ENCODE measurements at regions not wholly inside any gene's neighbourhood (a gene's known extent, or its start where the extent isn't known, plus 50 kb on each side); places are given as distances from the start of the nearest gene placed in this dataset.
"Not testable (repeated sequence)": the region's sequence is repeated elsewhere in the genome, so short reads cannot be mapped to it uniquely, and the experiment has no call there.

DNA sequence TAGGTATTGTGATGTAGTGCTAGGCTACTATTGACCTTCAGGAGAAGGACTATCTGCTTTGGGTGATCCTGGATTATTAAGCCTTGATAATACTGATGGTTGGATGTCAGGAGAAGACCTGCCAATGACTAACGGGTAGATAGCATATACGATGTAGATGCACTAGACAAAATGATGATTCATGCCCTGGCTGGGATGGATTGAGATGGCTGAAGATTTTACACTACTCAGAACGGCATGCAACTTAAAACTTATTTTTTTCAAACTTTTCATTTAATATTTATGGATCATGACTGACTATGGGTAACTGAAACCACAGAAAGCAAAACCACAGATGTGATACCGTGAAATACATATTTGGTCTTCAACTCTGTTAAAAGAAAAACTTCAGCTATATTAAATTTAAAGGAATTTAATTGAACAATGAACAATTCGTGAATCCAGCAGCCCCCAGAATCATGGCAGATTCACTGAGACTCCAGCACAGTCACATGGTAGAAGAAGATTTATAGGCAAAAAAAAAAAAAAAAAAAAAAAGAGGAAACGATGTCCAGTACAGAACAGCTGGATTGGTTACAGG, 124.6 kb upstream of the CDK13 start:
- DNase-seq (ENCODE audit: low read depth) = no peak

DNA sequence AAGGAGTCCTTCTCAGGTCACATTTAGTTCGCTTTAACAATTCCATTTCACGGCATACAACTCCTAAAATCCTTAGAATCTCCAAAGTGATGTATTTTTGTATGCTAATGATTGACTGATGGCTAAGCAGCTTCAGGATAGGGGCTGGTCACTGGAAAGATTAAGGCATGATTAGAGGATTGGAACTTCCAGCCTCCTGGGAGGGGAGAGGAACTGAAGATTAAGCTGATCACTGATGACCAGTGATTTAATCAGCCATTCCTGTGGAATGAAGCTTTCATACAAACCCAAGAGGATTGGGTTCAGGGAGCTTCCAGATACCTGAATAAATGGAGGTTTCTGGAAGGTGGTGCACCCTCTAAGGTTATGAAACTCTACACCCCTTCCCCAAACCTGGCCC, 123.9 kb upstream of the CDK13 start:
- DNase-seq (ENCODE audit: low read depth) = no peak

DNA sequence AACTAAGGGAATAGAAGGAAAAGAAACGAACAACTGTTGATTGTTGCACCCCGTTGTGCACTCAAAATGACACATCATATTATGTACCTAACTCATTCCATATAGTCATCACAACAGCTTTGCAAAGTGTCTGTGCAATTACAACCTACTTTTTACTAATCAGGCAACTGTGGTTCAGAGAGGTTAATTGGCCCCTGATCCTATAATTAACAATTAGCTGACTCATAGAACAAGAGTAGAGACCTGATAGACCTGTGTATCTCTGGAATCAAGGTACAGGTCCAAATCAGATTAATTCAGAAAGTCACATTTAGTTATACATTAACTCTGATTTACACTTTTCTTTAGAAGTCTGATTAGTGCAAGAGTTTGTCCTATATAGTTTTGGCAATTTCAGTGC, 122.5 kb upstream of the CDK13 start:
- DNase-seq (ENCODE audit: low read depth) = no peak

DNA sequence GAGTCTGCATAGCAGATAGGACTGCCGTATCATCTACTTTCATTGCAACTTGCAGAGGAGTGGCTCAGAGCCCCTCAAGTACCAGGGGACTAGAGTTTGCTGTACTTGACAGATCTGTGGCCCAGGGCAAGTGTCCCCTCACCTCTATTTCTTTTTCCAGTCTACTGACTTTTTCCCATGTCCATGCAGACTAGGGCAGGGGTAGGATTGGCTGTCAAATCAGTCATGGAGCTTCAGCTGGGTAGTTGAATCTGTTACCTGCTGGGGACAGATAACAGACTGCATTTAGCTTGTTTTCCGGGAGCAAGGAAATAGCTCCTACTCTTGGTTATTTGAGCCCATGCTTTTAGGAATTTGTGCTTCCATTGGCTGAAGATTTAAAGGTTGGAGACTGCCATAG, 121.0 kb upstream of the CDK13 start:
- DNase-seq (ENCODE audit: low read depth) = no peak

DNA sequence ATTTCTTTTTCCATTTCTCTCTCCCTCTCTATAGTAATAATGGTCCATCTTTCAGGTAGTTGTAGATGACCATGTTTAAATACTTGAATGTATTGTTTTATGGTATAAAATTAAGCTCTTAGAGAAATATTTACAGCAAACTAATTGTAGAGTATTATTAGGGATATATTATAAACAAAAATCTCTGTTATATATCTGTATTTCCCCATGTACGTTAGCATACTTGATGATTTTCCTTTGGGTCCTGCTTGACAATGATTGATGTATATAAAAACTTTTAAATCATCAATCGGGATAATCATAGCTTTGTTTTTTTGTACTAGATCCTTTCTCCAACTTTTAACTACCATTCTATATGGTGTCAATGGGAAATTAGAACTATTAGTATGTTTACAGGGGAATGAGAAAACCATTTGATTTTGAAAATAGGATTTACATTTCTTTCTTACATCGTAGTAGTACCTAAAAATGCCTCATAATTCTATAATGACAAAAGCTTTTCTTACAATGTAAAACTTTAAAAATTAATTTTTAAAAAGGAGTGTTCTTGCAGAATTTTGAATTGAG, 117.5 kb upstream of the CDK13 start:
- DNase-seq (ENCODE audit: low read depth) = no peak

DNA sequence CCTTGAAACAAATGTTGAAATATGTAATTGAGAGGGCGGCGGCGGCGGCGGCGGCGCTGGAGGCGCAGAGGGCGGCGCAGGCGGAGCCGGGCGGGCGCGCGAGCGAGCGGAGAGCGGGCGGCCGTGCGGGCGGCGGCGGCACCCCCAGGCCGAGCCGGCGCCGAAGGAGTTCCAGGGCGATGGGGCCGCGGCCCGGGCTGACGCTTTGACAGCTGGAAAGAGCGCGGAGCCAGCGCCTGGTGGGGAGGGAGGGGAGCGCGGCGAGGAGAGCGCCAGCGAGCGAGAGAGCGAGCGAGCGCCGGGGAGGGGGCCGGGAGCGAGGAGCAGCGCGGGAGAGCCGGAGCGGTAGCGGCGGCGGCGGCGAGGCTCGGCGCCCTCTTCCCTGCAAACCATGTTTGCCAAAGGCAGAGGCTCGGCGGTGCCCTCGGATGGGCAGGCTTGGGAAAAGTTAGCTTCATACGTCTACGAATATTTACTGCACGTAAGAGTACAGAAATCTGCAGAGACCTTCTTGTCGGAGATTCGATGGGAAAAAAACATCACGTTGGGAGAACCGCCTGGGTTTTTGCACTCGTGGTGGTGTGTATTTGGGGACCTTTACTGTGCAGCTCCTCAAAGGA, 116.8 kb upstream of the CDK13 start:
- not testable (repeated sequence) for DNase-seq (ENCODE audit: low read depth)

DNA sequence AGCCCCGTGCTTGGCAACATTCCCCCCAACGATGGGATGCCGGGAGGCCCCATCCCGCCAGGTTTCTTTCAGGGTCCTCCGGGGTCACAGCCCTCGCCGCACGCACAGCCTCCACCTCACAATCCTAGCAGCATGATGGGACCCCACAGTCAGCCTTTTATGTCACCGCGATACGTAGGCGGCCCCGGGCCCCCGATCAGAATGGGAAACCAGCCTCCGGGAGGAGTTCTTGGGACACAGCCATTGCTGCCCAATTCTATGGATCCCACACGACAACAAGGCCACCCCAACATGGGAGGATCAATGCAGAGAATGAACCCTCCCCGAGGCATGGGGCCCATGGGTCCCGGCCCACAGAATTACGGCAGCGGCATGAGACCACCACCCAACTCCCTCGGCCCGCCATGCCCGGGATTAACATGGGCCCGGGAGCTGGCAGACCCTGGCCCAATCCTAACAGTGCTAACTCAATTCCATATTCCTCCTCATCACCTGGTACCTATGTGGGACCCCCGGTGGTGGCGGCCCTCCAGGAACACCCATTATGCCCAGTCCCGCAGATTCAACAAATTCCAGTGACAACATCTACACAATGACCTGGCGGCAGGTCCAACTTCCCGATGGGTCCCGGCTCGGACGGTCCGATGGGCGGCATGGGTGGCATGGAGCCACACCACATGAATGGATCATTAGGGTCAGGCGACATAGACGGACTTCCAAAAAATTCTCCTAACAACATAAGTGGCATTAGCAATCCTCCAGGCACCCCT, 116.0 kb upstream of the CDK13 start:
- not testable (repeated sequence) for DNase-seq (ENCODE audit: low read depth)

DNA sequence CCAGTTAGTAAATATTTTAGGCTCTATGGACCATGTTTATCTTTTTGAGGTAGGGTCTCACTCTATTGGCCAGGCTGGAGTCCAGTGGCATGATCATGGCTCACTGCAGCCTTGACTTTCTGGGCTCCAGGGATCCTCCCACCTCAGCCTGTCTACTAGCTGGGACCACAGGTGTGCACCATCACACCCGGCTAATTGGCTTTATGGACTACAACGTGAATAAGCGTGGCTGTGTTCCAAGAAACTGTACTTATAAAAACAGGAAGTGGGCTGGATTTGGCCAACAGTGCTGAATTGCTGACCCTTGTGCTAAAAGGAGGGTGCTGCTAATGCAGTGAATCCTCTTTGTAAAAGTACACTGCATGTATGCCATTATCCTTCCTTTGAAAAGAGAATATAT, 111.7 kb upstream of the CDK13 start:
- no peak for DNase-seq (ENCODE audit: low read depth)

DNA sequence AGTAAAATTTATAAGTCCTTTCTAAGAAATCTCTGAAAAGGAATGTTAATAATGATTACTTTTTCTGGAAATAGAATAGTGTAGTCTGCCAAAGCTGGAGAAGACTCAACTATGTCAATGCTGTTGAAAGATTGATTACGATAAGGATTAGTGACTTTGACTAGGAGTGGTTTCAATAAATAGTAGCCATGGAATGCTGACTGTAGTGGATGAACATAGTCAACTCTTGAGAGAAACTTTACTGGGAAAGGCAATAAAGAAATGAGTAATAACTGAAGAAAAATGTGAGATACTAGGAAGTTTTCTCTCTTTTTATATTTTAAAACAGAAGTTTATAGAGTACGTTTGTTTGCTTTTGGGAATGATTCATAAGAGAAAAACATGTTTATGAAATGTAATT, 105.0 kb upstream of the CDK13 start:
- peak; percentile 38 for DNase-seq (ENCODE audit: low read depth)

DNA sequence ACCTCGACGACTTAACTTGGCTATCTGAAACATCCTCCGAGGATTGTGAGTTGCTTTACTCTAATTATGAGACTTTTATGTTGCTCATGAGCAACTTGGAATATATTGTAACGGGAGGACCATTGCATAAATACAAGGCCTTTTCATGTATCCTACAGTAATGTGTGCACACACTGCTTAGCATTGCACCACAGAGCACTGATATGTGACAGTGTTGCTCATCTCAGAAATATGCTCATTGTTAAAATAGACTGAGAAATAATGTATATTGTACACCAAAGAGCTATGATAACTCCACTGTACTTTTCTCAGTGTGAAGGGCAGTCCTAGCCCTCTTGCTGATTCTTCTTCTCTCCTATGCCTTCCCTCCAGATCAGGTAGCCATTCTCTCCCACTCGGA, 102.8 kb upstream of the CDK13 start:
- DNase-seq (ENCODE audit: low read depth) = no peak

DNA sequence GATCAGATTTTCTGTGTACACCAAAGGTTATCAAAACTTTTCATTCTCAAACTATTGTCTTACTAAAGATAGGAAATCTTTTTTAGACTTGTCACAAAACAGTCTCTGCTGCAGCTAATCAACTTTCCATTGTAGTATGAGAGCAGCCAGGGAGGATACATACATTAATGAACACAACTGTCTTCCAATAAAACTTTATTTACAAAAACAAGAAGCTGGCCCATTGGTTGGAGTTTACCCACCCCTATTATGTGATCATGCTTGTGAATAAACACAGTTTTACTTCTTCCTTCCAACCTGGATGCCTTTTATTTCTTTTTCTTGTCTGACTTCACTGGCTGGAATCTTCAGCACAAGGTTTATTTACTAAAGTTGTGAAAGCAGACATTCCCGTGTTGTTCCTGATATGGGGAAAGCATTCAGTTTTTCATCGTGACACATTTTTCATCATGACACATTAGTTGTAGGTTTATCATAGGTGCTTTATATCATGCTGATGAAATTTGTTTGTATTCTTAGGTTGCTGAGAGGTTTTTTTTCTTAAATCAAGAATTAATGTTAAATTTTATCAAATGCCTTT, 98.5 kb upstream of the CDK13 start:
- DNase-seq (ENCODE audit: low read depth) = no peak

DNA sequence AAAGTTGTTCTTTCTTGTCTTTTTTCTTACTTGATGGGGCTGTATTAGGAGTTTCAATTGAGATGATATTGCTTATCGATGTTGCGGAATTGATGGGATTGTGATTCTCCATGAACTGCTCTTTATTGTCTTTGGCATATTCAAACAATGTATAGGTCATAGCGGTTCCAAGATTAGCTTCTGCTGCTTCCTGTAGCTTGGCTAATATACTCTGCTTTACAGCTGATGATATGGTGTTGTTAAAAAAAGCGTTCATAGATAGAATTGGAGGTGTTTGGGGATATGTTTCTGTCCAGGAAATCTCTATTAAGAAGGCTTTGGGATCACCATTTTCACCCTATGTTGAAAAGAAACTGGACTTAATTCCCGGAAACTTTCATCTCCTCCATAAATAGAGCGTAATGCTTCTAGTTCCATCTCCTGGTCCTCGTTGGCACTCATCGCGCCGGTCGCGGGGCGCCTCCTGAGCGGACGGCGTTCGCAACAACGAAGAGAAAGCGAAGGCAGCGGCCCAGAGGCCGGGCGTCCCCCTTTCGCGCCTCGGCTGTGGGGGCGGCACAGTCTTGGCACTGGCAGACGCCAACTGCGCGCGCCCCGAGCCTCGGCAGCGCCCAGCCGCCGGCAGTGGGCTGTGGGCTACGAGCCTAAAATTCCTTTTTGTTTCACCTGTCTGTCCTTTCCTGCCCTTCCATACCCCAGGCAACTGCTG, 95.3 kb upstream of the CDK13 start:
- DNase-seq (ENCODE audit: low read depth) = not testable (repeated sequence)

DNA sequence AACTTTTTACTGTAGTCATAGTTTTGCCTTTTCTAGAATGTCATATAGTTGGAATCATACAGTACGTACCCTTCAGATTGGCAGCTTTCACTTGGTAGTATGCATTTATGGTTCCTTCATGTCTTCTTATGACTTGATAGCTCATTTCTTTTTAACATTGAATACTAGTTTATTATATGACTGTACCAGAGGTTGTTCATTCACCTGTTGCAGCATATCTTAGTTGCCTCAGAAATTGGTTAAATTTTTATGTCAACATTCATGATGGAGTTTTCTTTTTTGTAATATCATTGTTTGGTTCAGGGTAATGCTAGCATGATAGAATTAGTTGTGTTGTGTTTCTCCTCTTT, 94.8 kb upstream of the CDK13 start:
- DNase-seq (ENCODE audit: low read depth) = no peak

DNA sequence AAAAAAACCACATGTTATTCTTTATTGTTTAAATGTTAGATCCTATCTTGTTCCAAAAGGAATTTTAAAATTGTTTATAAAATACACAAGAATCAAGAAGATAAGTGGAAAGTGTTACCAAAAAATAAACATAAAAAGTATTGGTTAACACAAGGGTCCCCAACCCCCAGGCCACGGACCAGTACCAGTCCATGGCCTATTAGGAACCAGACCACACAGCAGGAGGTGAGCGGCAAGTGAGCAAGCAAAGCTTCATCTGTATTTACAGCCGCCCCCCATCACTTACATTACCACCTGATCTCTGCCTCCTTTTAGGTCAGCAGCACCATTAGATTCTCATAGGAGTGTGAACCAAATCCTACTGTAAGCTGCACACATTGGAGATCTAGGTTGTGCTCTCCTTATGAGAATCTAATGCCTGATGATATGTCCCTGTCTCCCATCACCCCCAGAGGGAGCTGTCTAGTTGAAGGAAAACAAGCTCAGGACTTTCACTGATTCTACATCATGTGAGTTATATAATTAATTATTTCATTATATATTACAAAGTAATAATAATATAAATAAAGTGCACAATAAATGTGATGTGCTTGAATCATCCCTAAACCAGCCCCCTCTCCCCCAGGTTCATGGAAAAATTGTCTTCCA, 86.3 kb upstream of the CDK13 start:
- not testable (repeated sequence) for DNase-seq (ENCODE audit: low read depth)

DNA sequence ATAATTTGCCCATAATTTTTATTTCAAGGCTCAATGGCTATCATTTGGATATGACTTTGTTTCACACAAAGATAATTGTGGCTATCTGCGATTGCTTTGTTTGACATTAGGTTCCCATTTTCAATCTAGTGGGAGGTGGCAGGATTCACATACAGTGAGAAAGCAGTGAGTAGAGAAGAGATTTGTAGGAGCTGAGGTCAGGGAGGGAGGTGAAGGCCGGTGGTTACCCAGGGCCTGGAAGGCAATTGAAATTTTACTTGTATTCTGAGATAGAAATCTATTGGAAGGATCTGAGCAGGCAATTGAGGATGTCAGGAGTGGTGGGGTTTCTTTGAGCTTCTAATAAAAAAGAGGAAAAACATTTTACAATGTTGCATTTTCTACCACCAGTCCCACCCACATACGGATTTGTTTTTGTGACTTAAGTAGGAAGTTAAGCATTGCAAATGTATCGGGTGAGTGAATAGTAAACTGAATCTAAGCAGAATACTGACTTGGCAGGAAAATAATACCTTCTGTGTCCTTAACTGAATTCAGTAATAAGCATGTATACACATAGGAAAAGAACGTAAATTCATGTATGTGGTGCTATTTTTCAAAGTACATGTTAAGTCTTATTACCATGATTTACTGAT, 80.1 kb upstream of the CDK13 start:
- DNase-seq (ENCODE audit: low read depth) = not testable (repeated sequence)

DNA sequence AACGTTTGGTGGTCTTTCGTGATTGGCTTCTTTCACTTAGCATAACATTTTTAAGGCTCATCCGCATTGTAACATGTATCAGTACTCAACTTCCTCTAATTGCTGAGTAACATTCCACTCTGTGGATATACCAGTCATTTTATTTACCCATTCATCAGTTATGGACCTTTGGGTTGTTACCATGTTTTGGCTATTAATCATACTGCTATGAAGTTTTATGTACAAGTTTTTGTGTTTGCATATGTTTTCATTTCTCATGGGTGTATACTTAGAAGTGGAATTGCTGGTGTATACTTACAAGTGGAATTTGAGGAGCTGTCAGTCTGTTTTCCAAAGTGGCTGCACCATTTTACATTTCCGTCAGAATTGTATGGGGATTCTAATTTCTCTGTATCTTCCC, 78.4 kb upstream of the CDK13 start:
- DNase-seq (ENCODE audit: low read depth) = not testable (repeated sequence)

DNA sequence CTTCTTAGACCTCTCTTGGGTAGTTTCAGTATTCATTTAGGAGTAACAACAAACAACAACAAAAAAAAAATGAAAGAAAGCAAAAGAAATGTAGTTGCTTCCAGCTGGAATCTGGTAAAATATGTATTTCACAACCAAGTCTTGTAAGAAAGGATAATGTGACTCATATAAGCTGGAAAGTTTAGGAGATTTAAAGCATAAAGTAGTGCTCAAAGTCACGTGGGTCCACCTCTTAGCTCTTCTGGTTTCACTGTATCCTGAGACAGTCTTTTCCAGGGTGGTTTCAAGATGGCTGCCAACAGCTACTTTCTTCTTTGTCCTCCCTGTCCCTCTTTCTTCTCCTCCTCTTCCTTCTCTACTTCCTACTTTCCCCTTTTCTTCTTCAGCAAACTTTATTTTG, 69.5 kb upstream of the CDK13 start:
- peak; percentile 21 for DNase-seq (ENCODE audit: low read depth)

DNA sequence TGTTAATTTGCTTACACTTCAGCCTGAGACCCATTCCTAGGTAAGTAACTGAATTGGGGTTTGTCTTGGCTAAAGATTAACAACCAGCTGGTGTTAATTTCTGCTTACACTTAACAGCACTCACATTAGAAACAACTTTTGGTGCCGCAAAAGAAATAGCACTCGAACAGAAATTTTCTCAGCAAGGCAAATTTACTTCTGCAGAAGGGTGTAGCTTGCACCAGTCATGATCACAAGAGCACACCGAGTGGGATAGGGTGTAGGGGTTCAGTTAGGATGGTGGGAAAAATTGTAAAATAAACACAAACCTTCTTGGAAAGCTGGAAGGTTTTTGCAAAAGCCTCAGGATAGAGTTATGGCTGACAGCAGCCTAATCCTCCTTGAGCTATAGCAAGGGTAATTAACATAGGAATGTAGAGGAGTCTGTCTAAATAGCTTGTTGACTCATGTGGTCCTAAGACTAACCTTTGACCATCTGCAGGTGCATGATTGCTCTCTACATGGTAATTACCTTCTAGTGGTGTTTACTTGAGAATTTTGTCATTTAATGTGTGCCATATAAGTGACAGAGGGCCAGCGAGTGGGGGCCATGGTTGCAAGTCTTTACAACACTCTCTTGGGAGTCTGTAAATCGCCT, 67.8 kb upstream of the CDK13 start:
- no peak for DNase-seq (ENCODE audit: low read depth)

DNA sequence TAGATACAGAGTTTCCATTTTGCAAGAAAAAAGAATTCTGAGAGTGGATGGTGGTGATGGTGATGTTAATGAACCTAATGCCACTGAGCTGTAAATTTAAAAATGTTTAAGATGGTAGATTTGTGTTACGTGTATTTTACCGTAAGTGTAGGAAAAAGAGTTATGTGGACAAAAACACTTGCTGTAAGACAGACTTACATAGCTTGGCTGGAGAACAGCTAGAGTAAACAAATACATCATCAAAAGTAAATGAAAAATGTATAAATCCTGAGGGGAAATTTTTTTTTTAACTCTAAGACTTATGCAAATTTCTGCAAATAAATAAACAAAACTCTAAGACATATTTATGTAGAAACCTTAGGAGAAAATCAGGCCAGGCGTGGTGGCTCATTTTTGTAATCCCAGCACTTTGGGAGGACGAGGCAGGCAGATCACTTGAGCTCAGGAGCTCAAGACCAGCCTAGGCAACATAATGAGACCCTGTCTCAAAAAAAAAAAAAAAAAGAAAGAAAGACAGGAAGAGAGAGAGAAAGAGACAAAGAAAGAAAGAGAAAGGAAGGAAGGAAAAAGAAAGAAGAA, 66.2 kb upstream of the CDK13 start:
- DNase-seq (ENCODE audit: low read depth) = no peak

DNA sequence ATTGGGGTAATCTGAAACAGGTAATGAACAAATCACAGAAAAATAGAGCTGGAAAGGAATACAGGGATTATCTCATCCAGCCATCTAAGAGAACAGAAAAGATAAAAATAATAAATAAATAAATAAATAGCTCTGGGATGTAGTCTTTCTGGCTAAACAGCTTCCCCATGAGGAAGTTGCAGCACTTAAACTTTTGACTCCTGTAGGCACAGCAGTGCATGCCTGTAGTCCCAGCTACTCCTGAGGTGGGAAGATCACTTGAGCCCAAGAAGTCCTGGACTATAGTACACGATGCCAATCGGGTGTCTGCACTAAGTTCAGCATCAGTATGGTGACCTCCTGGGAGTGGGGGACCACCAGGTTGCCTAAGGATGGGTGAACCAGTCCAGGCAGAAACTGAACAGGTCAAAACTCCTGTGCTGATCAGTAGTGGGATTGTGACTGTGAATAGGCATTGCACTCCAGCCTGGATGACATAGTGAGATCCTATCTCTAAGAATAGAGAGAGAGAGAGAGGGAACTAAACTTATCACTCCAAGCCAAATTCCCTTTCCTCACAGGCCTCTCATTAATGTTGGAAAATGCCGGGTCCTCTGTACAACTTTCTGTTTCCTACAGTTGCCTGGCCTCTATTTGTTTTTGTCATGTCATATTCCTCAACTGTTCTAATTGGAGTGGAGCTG, 61.7 kb upstream of the CDK13 start:
- DNase-seq (ENCODE audit: low read depth) = no peak
